ENCODE measurements at regions not wholly inside any gene's neighbourhood (a gene's known extent, or its start where the extent isn't known, plus 50 kb on each side); places are given as distances from the start of the nearest gene placed in this dataset.

GRCh38 chr11:104772806-104773241 lies 125.4 kb downstream of the CASP12 start:
- no peak for TF ChIP-seq CTCF (IDR thresholded peaks at IDR 0.05)
- no peak for TF ChIP-seq EZH2 (IDR thresholded peaks at IDR 0.05)
- no peak for TF ChIP-seq EZH2phosphoT487 (IDR thresholded peaks at IDR 0.05)
